ENCODE measurements at regions not wholly inside any gene's neighbourhood (a gene's known extent, or its start where the extent isn't known, plus 50 kb on each side); places are given as distances from the start of the nearest gene placed in this dataset.

DNA sequence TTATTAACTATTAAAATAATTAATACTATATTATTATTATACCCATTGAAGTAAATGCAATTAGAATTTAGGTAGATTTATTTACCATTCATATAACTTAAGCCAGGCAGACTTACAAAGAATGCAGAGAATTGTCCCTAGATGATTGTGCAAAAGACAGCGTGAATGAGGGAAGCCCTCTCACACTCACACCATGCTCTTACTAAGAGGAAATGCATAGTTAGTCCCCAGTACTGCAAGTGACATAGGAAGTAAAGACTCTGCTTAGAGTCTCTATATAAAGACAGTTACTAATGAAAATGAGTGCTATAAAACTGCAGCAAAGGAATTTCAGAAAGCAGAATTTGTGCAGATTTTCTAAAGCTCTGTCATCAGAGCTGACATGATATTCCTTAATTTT lies 270.4 kb downstream of the ZBBX start:
- TF ChIP-seq, protein P1, sequence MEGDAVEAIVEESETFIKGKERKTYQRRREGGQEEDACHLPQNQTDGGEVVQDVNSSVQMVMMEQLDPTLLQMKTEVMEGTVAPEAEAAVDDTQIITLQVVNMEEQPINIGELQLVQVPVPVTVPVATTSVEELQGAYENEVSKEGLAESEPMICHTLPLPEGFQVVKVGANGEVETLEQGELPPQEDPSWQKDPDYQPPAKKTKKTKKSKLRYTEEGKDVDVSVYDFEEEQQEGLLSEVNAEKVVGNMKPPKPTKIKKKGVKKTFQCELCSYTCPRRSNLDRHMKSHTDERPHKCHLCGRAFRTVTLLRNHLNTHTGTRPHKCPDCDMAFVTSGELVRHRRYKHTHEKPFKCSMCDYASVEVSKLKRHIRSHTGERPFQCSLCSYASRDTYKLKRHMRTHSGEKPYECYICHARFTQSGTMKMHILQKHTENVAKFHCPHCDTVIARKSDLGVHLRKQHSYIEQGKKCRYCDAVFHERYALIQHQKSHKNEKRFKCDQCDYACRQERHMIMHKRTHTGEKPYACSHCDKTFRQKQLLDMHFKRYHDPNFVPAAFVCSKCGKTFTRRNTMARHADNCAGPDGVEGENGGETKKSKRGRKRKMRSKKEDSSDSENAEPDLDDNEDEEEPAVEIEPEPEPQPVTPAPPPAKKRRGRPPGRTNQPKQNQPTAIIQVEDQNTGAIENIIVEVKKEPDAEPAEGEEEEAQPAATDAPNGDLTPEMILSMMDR (optimal IDR thresholded peaks at IDR 0.05 in 1 of 3, IDR thresholded peaks at IDR 0.05 in 1 of 3, conservative IDR thresholded peaks at IDR 0.05 in 1 of 3; ENCODE audit: extremely low read depth in 1 of 3, insufficient read depth in 2 of 3, low read length in 3 of 3) = no peak
- no peak for TF ChIP-seq EZH2 (IDR thresholded peaks at IDR 0.05; ENCODE audit: low read length)

Data from keratinocyte (primary cell).